T-helper 1 cell (primary cell): ENCODE measurements at regions not wholly inside any gene's neighbourhood (a gene's known extent, or its start where the extent isn't known, plus 50 kb on each side); places are given as distances from the start of the nearest gene placed in this dataset.
"Not testable (repeated sequence)": the region's sequence is repeated elsewhere in the genome, so short reads cannot be mapped to it uniquely, and the experiment has no call there.

Source experiments
- DNase-seq, 5 donors: peaks; one replicate each; pipeline ENCODE4 v3.0.0-alpha.2; 2012 to 2020

GRCh38 chr12:111150921-111151840 lies 217.7 kb downstream of the PHETA1 start:
- no peak for DNase-seq

- DNase-seq: no peak
Observed at GRCh38 chr12:111150360-111150759, 218.5 kb downstream of the PHETA1 start.

- DNase-seq: no peak
Observed at GRCh38 chr12:111149299-111149698, 219.6 kb downstream of the PHETA1 start.

GRCh38 chr12:111148005-111148404 lies 220.9 kb downstream of the PHETA1 start:
- no peak for DNase-seq

- DNase-seq: no peak
Observed at GRCh38 chr12:111143271-111143670, 222.9 kb upstream of the MYL2 start.

- no peak for DNase-seq
Observed at GRCh38 chr12:111141205-111141604, 220.8 kb upstream of the MYL2 start.

- DNase-seq: no peak
Observed at GRCh38 chr12:111138016-111138415, 217.6 kb upstream of the MYL2 start.

GRCh38 chr12:111135293-111135832 lies 215.0 kb upstream of the MYL2 start:
- no peak for DNase-seq

- no peak for DNase-seq
Observed at GRCh38 chr12:111130336-111130735, 210.0 kb upstream of the MYL2 start.

GRCh38 chr12:111129149-111129767 lies 208.9 kb upstream of the MYL2 start:
- no peak for DNase-seq

- DNase-seq: no peak
Observed at GRCh38 chr12:111126331-111126730, 206.0 kb upstream of the MYL2 start.

GRCh38 chr12:111124183-111124582 lies 203.8 kb upstream of the MYL2 start:
- DNase-seq: no peak

GRCh38 chr12:111123390-111123789 lies 203.0 kb upstream of the MYL2 start:
- DNase-seq: no peak

GRCh38 chr12:111122458-111122878 lies 202.1 kb upstream of the MYL2 start:
- no peak for DNase-seq

GRCh38 chr12:111121840-111122239 lies 201.5 kb upstream of the MYL2 start:
- no peak for DNase-seq

GRCh38 chr12:111120578-111120977 lies 200.2 kb upstream of the MYL2 start:
- DNase-seq: no peak

GRCh38 chr12:111117017-111117416 lies 196.6 kb upstream of the MYL2 start:
- DNase-seq: no peak

- DNase-seq: not testable (repeated sequence)
Observed at GRCh38 chr12:111113313-111113712, 192.9 kb upstream of the MYL2 start.

- DNase-seq: no peak
Observed at GRCh38 chr12:111112311-111113098, 192.1 kb upstream of the MYL2 start.

GRCh38 chr12:111111681-111112080 lies 191.3 kb upstream of the MYL2 start:
- DNase-seq: no peak

- DNase-seq: no peak
Observed at GRCh38 chr12:111110556-111110955, 190.2 kb upstream of the MYL2 start.

GRCh38 chr12:111108726-111109125 lies 188.3 kb upstream of the MYL2 start:
- DNase-seq: no peak
